ENCODE measurements at regions not wholly inside any gene's neighbourhood (a gene's known extent, or its start where the extent isn't known, plus 50 kb on each side); places are given as distances from the start of the nearest gene placed in this dataset.
"Not testable (repeated sequence)": the region's sequence is repeated elsewhere in the genome, so short reads cannot be mapped to it uniquely, and the experiment has no call there.

DNA sequence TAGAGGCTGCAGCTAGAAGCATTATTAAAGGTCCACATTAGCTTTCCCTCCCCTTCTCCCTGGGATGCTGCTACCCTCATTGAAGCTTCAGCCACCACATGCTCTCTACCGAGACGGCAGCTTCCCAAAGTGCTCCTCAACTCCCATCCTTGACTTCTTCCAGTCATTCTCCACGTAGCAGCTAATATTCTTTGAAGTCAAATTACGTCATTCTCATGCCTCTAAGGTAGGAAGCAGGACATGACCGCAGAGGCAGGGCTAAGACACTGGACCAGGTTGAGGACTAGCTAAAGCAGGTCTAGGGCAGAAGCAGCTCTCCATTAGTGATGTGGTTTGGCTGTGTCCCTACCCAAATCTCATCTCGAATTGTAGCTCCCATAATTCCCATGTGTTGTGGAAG, 128.3 kb downstream of the SHOX start:
- no peaks in the 10 kb centered on the region for H3K9me3 ChIP-seq
- no peak for DNase-seq
- no peaks in the 10 kb centered on the region for H3K36me3 ChIP-seq
- TF ChIP-seq, protein P1, sequence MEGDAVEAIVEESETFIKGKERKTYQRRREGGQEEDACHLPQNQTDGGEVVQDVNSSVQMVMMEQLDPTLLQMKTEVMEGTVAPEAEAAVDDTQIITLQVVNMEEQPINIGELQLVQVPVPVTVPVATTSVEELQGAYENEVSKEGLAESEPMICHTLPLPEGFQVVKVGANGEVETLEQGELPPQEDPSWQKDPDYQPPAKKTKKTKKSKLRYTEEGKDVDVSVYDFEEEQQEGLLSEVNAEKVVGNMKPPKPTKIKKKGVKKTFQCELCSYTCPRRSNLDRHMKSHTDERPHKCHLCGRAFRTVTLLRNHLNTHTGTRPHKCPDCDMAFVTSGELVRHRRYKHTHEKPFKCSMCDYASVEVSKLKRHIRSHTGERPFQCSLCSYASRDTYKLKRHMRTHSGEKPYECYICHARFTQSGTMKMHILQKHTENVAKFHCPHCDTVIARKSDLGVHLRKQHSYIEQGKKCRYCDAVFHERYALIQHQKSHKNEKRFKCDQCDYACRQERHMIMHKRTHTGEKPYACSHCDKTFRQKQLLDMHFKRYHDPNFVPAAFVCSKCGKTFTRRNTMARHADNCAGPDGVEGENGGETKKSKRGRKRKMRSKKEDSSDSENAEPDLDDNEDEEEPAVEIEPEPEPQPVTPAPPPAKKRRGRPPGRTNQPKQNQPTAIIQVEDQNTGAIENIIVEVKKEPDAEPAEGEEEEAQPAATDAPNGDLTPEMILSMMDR (IDR thresholded peaks at IDR 0.05; ENCODE audit: low read depth, low read length): no peak
- H3K27me3 ChIP-seq: no peaks in the 10 kb centered on the region
- H3K4me3 ChIP-seq (ENCODE audit: low read depth, low read length): no peak overlapping the region
- no peaks in the 10 kb centered on the region for H3K4me1 ChIP-seq

DNA sequence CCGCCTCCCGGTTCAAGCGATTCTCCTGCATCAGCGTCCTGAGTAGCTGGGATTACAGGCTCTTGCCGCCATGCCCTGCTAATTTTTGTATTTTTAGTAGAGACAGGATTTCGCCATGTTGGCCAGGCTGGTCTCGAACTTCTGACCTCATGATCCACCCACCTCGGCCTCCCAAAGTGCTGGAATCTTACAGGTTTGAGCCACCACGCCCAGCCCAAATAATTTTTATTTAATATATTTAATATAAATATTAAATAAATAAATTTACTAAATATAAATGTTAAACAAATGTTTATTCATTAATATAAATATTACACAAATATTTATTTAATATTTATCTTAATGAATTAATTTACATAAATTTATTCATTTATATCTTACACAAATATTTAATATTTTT, 120.2 kb downstream of the SHOX start:
- Histone ChIP-seq H3K4me1 (no peaks in the 10 kb centered on the region), H3K9me3 (no peaks in the 10 kb centered on the region), H3K4me3 (ENCODE audit: low read depth, low read length) (no peak overlapping the region), H3K36me3 (no peaks in the 10 kb centered on the region), H3K27me3 (no peaks in the 10 kb centered on the region)
- no peak for DNase-seq
- TF ChIP-seq, protein P1 (IDR thresholded peaks at IDR 0.05; ENCODE audit: low read depth, low read length): no peak

DNA sequence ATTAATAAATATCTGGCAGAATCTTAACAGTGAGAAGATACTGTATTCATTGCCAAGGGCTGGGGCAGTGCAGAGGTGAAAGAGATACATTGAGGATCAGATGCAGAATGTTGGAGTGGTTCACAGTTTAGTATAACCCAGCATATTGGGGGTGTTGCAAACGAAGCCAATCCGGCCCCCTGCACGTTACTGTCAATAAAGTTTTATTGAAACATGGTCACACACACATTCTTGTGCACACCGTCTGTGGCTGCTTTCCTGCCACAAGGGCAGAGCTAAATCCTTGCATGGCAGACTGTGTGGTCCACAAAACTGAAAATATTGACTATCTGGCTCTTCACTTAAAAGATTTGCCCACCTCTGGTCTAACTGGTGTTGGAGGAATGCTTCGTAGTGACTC, 119.7 kb downstream of the SHOX start:
- Histone ChIP-seq H3K4me1 (no peaks in the 10 kb centered on the region), H3K4me3 (ENCODE audit: low read depth, low read length) (no peak overlapping the region), H3K9me3 (no peaks in the 10 kb centered on the region), H3K36me3 (no peaks in the 10 kb centered on the region), H3K27me3 (no peaks in the 10 kb centered on the region)
- TF ChIP-seq, protein P1 (IDR thresholded peaks at IDR 0.05; ENCODE audit: low read depth, low read length): no peak
- no peak for DNase-seq

DNA sequence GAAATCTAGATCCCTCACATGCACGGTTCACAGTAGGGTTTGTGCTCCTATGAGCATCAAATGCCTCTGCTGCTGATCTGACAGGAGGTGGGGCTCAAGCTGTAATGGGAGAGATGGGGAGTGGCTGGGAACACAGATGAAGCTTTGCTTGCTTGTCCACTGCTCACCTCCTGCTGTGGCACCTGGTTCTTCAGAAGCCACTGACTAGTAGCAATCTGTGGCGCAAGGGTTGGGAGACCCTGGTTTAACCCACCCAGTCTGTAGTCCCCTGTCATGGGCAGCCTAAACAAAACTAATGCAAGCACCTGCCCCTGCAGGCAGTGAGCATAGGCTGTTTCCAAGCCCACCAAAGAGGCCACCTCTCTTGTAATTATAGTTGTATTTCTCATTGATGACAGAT, 116.6 kb downstream of the SHOX start:
- Histone ChIP-seq H3K36me3 (no peaks in the 10 kb centered on the region), H3K27me3 (no peaks in the 10 kb centered on the region), H3K4me3 (ENCODE audit: low read depth, low read length) (no peak overlapping the region), H3K4me1 (no peaks in the 10 kb centered on the region), H3K9me3 (no peaks in the 10 kb centered on the region)
- TF ChIP-seq, protein P1 (IDR thresholded peaks at IDR 0.05; ENCODE audit: low read depth, low read length): no peak
- no peak for DNase-seq

DNA sequence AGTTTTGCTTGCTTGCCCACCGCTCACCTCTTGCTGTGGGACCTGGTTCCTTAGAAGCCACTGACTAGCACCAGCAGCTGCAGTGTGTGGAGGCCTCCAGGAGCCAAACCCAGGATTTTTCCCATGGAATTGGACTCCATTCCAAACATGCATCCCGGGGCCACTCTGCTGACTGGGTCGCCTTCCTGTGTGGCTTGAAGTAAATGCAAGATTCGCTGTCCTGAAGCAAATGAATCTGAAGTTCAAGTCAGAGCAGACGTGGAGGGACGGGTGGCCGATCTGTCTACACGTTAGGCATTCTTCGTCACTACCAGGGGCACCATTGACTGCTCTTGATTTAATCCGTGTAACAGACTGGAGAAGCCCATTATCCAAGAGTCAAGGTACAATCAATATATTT, 109.0 kb downstream of the SHOX start:
- no peaks in the 10 kb centered on the region for H3K9me3 ChIP-seq
- H3K36me3 ChIP-seq: no peaks in the 10 kb centered on the region
- H3K4me1 ChIP-seq: no peaks in the 10 kb centered on the region
- H3K4me3 ChIP-seq (ENCODE audit: low read depth, low read length): no peak overlapping the region
- H3K27me3 ChIP-seq: no peaks in the 10 kb centered on the region
- no peak for DNase-seq
- TF ChIP-seq, protein P1 (IDR thresholded peaks at IDR 0.05; ENCODE audit: low read depth, low read length): no peak

DNA sequence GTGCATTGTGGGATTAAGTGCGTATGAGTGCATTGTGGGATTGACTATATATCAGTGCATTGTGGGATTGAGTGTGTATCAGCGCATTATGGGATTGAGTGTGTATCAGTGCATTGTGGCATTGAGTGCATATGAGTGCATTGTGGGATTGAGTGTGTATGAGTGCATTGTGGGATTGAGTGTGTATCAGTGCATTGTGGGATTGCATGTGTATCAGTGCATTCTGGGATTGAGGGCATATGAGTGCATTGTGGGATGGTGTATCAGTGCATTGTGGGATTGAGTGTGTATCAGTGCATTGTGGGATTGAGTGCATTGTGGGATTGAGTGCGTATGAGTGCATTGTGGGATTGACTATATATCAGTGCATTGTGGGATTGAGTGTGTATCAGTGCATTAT, 106.4 kb downstream of the SHOX start:
- H3K9me3 ChIP-seq; DNase-seq; H3K4me1 ChIP-seq; H3K4me3 ChIP-seq (ENCODE audit: low read depth, low read length); H3K36me3 ChIP-seq; H3K27me3 ChIP-seq: not testable (repeated sequence)

DNA sequence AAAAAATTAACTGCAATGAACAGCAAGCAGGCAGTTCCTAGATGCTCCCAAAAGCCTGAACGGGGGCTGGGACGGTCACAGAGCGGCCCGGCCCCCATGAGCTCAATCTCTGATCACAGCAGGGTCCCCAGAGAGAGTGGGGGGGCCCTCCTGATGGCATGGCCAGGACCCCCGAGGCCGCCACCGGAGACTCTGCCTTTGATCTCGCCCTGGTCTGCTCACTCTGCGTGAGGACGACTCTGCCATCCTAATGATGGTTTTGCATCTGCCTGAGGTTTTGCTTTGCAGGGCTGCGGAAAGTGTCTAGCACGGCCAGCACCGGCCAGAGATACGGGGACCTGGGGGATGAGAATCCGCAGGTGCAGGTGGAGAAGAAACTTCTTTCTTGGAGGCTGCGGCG, 103.8 kb downstream of the SHOX start:
- H3K36me3 ChIP-seq: no peaks in the 10 kb centered on the region
- H3K4me3 ChIP-seq (ENCODE audit: low read depth, low read length): no peak overlapping the region
- H3K4me1 ChIP-seq: no peaks in the 10 kb centered on the region
- no peaks in the 10 kb centered on the region for H3K27me3 ChIP-seq
- no peaks in the 10 kb centered on the region for H3K9me3 ChIP-seq
- DNase-seq: no peak
- TF ChIP-seq, protein P1 (IDR thresholded peaks at IDR 0.05; ENCODE audit: low read depth, low read length): no peak

Data from BE2C (cell line).